Frontal cortex (tissue), 3 donors: ENCODE measurements at regions not wholly inside any gene's neighbourhood (a gene's known extent, or its start where the extent isn't known, plus 50 kb on each side); places are given as distances from the start of the nearest gene placed in this dataset.

Source experiments
- DNase-seq, 2 donors: peaks; one replicate each; pipeline ENCODE4 v3.0.0; 2012; ENCODE audit warnings: low spot score in 2 of 2
- FAIRE-seq: peaks from 2 replicates; lab custom pipeline; 2012; peaks lifted over from hg19 to GRCh38; lab: Jason Lieb, UNC
- donor health status: control.
- donor health status: control.
- donor health status: control.

- FAIRE-seq (no peak), DNase-seq (no peak)
Observed at GRCh38 chr1:229880271-229881170, 186.5 kb upstream of the GALNT2 start.

GRCh38 chr1:229882621-229883020 lies 184.4 kb upstream of the GALNT2 start:
- no peak for FAIRE-seq

GRCh38 chr1:229883504-229884200 lies 183.4 kb upstream of the GALNT2 start:
- FAIRE-seq (no peak), DNase-seq (no peak)

More at GRCh38 chr1:229882621-229883020, 184.4 kb upstream of the GALNT2 start:
- DNase-seq, result no peak

- FAIRE-seq (no peak), DNase-seq (no peak)
Observed at GRCh38 chr1:229884765-229885164, 182.3 kb upstream of the GALNT2 start.

- DNase-seq, result no peak
- FAIRE-seq, result no peak
Observed at GRCh38 chr1:229885568-229886495, 181.2 kb upstream of the GALNT2 start.

- DNase-seq, result no peak
- FAIRE-seq, result no peak
Observed at GRCh38 chr1:229886636-229887035, 180.4 kb upstream of the GALNT2 start.

- DNase-seq (no peak), FAIRE-seq (no peak)
Observed at GRCh38 chr1:229887043-229887822, 179.8 kb upstream of the GALNT2 start.

GRCh38 chr1:229888157-229888556 lies 178.9 kb upstream of the GALNT2 start:
- no peak for FAIRE-seq
- no peak for DNase-seq

- FAIRE-seq (no peak), DNase-seq (no peak)
Observed at GRCh38 chr1:229888561-229889001, 178.5 kb upstream of the GALNT2 start.

- FAIRE-seq (no peak), DNase-seq (no peak)
Observed at GRCh38 chr1:229889031-229889517, 178.0 kb upstream of the GALNT2 start.

GRCh38 chr1:229891227-229891626 lies 175.8 kb upstream of the GALNT2 start:
- DNase-seq (no peak), FAIRE-seq (no peak)

GRCh38 chr1:229892515-229893117 lies 174.4 kb upstream of the GALNT2 start:
- no peak for DNase-seq
- FAIRE-seq, result no peak

- FAIRE-seq, result no peak
- DNase-seq, result no peak
Observed at GRCh38 chr1:229893762-229894444, 173.1 kb upstream of the GALNT2 start.

GRCh38 chr1:229894532-229894931 lies 172.5 kb upstream of the GALNT2 start:
- DNase-seq (no peak), FAIRE-seq (no peak)

GRCh38 chr1:229895605-229896004 lies 171.4 kb upstream of the GALNT2 start:
- DNase-seq, result no peak
- FAIRE-seq, result no peak

- DNase-seq, result no peak
- no peak for FAIRE-seq
Observed at GRCh38 chr1:229896306-229896705, 170.7 kb upstream of the GALNT2 start.

- no peak for DNase-seq
- no peak for FAIRE-seq
Observed at GRCh38 chr1:229896861-229897260, 170.2 kb upstream of the GALNT2 start.

GRCh38 chr1:229897501-229897900 lies 169.5 kb upstream of the GALNT2 start:
- DNase-seq (no peak), FAIRE-seq (no peak)
